ENCODE measurements at regions not wholly inside any gene's neighbourhood (a gene's known extent, or its start where the extent isn't known, plus 50 kb on each side); places are given as distances from the start of the nearest gene placed in this dataset.

- TF ChIP-seq ZNF609 (CRISPR knock-in tag; IDR thresholded peaks at IDR 0.05; ENCODE audit: borderline replicate concordance) (no peak), POLR3G (IDR thresholded peaks at IDR 0.05; ENCODE audit: extremely low read depth, insufficient read length, insufficient replicate concordance) (no peak), ZBTB34 (CRISPR knock-in tag; IDR thresholded peaks at IDR 0.05) (no peak), LARP7 (IDR thresholded peaks at IDR 0.05) (no peak), ZBTB2 (IDR thresholded peaks at IDR 0.05) (no peak), TBL1XR1 (IDR thresholded peaks at IDR 0.05; ENCODE audit: low read length in 2 of 2) (peak in 1 of 2 experiments; percentile 93; a peak in 2 of 4 replicates), SIX5 (IDR thresholded peaks at IDR 0.05; ENCODE audit: borderline replicate concordance in 1 of 2, insufficient read depth in 1 of 2, low read depth in 1 of 2, low read length in 2 of 2) (no peak), HMBOX1 (IDR thresholded peaks at IDR 0.05) (no peak), SAFB2 (IDR thresholded peaks at IDR 0.05; ENCODE audit: borderline replicate concordance, low read depth, low read length, severe bottlenecking) (no peak), SMAD3 (CRISPR knock-in tag; conservative IDR thresholded peaks at IDR 0.05) (0 out of 2 replicates have a peak, but pooled peaks have one; percentile 54), TRIM28 (IDR thresholded peaks at IDR 0.05) (no peak), PRPF4 (IDR thresholded peaks at IDR 0.05; ENCODE audit: insufficient read depth, low read depth, low read length, poor library complexity, severe bottlenecking) (no peak), ZNF644 (tag; IDR thresholded peaks at IDR 0.05; ENCODE audit: low read depth) (peak; percentile 64; the same call in 1 of the 2 replicates), PHF21A (IDR thresholded peaks at IDR 0.05; ENCODE audit: borderline replicate concordance, low read depth) (no peak), ZBTB5 (IDR thresholded peaks at IDR 0.05) (no peak), JUNB (CRISPR knock-in tag; conservative IDR thresholded peaks at IDR 0.05) (no peak), FOXJ3 (CRISPR knock-in tag; IDR thresholded peaks at IDR 0.05) (no peak), IFI16 (CRISPR knock-in tag; IDR thresholded peaks at IDR 0.05) (no peak), ZNF778 (CRISPR knock-in tag; IDR thresholded peaks at IDR 0.05) (no peak)
Measured at GRCh38 chr21:14673649-14674048, 127.5 kb upstream of the SAMSN1 start (continued).

All from K562 (cell line).